Ishikawa (cell line): ENCODE measurements at regions not wholly inside any gene's neighbourhood (a gene's known extent, or its start where the extent isn't known, plus 50 kb on each side); places are given as distances from the start of the nearest gene placed in this dataset.

Experiments used
- CEBPB ChIP-seq: IDR thresholded peaks from 2 replicates; pipeline ENCODE4 v1.6.1; 2012
- CREB1 ChIP-seq: IDR thresholded peaks from 2 replicates; pipeline ENCODE4 v1.6.1; 2012; ENCODE audit warnings: low read depth
- EGR1 ChIP-seq: IDR thresholded peaks from 2 replicates; pipeline ENCODE4 v1.6.1; 2012
- EP300 ChIP-seq: IDR thresholded peaks from 2 replicates; pipeline ENCODE4 v1.6.1; 2012; ENCODE audit warnings: borderline replicate concordance
- FOXM1 ChIP-seq: IDR thresholded peaks from 2 replicates; pipeline ENCODE4 v1.6.1; 2012; ENCODE audit warnings: low read depth, borderline replicate concordance
- MAX ChIP-seq: IDR thresholded peaks from 2 replicates; pipeline ENCODE4 v1.6.1; 2012
- NFIC ChIP-seq: IDR thresholded peaks from 2 replicates; pipeline ENCODE4 v1.6.1; 2012
- RAD21 ChIP-seq: IDR thresholded peaks from 2 replicates; pipeline ENCODE4 v1.6.1; 2012; ENCODE audit warnings: low read depth
- REST ChIP-seq: IDR thresholded peaks from 2 replicates; pipeline ENCODE4 v1.6.1; 2012; ENCODE audit warnings: low read depth, mild to moderate bottlenecking
- TAF1 ChIP-seq: IDR thresholded peaks from 2 replicates; pipeline ENCODE4 v1.6.1; 2012; ENCODE audit warnings: low read depth, mild to moderate bottlenecking
- TCF12 ChIP-seq: IDR thresholded peaks from 2 replicates; pipeline ENCODE4 v1.6.1; 2012; ENCODE audit warnings: low read depth
- TEAD4 ChIP-seq: IDR thresholded peaks from 2 replicates; pipeline ENCODE4 v1.6.1; 2012
- USF1 ChIP-seq: IDR thresholded peaks from 2 replicates; pipeline ENCODE4 v1.6.1; 2012
- YY1 ChIP-seq: IDR thresholded peaks from 2 replicates; pipeline ENCODE4 v1.6.1; 2012; ENCODE audit warnings: low read depth
- ZBTB7A ChIP-seq: IDR thresholded peaks from 2 replicates; pipeline ENCODE4 v1.6.1; 2012; ENCODE audit warnings: low read depth

- TF ChIP-seq TEAD4 = no peak
- TF ChIP-seq USF1 = no peak
- TF ChIP-seq REST = no peak
- TF ChIP-seq CREB1 = no peak
- TF ChIP-seq RAD21 = no peak
Observed at GRCh38 chr18:46291149-46291548, 187.0 kb downstream of the HAUS1 start.

GRCh38 chr18:46293742-46294181 lies 189.6 kb downstream of the HAUS1 start:
- peak; percentile 17; the same call in 1 of the 2 replicates for TF ChIP-seq EP300
- TF ChIP-seq TAF1 = no peak
- TF ChIP-seq TCF12 = 0 out of 2 replicates have a peak, but pooled peaks have one; percentile 27
- no peak for TF ChIP-seq USF1

- no peak for TF ChIP-seq RAD21
- TF ChIP-seq CEBPB = peak; percentile 93
- TF ChIP-seq TCF12 = no peak
- no peak for TF ChIP-seq USF1
Observed at GRCh38 chr18:46294318-46294717, 190.1 kb downstream of the HAUS1 start.

GRCh38 chr18:46294751-46295150 lies 190.6 kb downstream of the HAUS1 start:
- no peak for TF ChIP-seq REST
- no peak for TF ChIP-seq RAD21
- no peak for TF ChIP-seq MAX
- no peak for TF ChIP-seq CREB1
- TF ChIP-seq EP300 = no peak
- no peak for TF ChIP-seq EGR1
- no peak for TF ChIP-seq CEBPB
- TF ChIP-seq YY1 = no peak
- TF ChIP-seq FOXM1 = no peak
- no peak for TF ChIP-seq TEAD4
- TF ChIP-seq USF1 = no peak
- TF ChIP-seq TAF1 = no peak
- no peak for TF ChIP-seq NFIC
- TF ChIP-seq TCF12 = no peak
- TF ChIP-seq ZBTB7A = no peak

- no peak for TF ChIP-seq YY1
- no peak for TF ChIP-seq FOXM1
Observed at GRCh38 chr18:46295416-46295815, 191.2 kb downstream of the HAUS1 start.

GRCh38 chr18:46296656-46297055 lies 192.5 kb downstream of the HAUS1 start:
- TF ChIP-seq TEAD4 (no peak), USF1 (no peak), TCF12 (no peak), EGR1 (no peak), EP300 (no peak), YY1 (no peak), MAX (no peak), RAD21 (no peak), NFIC (no peak)
